ENCODE measurements at regions not wholly inside any gene's neighbourhood (a gene's known extent, or its start where the extent isn't known, plus 50 kb on each side); places are given as distances from the start of the nearest gene placed in this dataset.

GRCh38 chr2:139909136-139909535 lies 1128.9 kb upstream of the NXPH2 start (continued):
- no peak for TF ChIP-seq GTF3C2 (IDR thresholded peaks at IDR 0.05; ENCODE audit: borderline replicate concordance, extremely low read depth, insufficient read length)
- TF ChIP-seq TRIM24 (IDR thresholded peaks at IDR 0.05): no peak

GRCh38 chr2:139905624-139906023 lies 1125.4 kb upstream of the NXPH2 start:
- BruUV-seq (replicated peaks): no TSS peak
- WGBS (ENCODE audit: insufficient coverage, low coverage, missing lambda C conversion rate): 3% methylated on average over 2 of the region's 2 CpGs
- H3K9me1 ChIP-seq (ENCODE audit: control insufficient read depth, insufficient read depth, low read length): no peaks in the 10 kb centered on the region
- in situ Hi-C loops (cut with MboI) (no loop called here), intact Hi-C loops (cut with micrococcal nuclease) (no loop called here)
- ChIA-PET POLR2A (no interaction called here), CTCF (ENCODE audit: low intra/inter-chr PET ratio) (no interaction called here)
- FAIRE-seq (no peak), DNase-seq (ENCODE audit: extremely low read depth in 1 of 4, low spot score in 3 of 4) (no peak), ATAC-seq (no peak)
- H3K9me3 ChIP-seq (replicated peaks; ENCODE audit: control insufficient read depth, insufficient read depth, low read depth, low read length): no peaks in the 10 kb centered on the region
- H3K4me2 ChIP-seq (ENCODE audit: insufficient read depth, low read length): no peak overlapping the region
- H3K27me3 ChIP-seq (ENCODE audit: control insufficient read depth in 2 of 2, insufficient read depth in 2 of 2, low read length in 2 of 2): no peaks in the 10 kb centered on the region
- no peaks in the 10 kb centered on the region for H3K79me2 ChIP-seq (ENCODE audit: control insufficient read depth, insufficient read depth, low read length)
- no peak overlapping the region for H3K9ac ChIP-seq (ENCODE audit: insufficient read depth in 1 of 2, low read depth in 2 of 2, low read length in 2 of 2)
- no peaks in the 10 kb centered on the region for H4K20me1 ChIP-seq (replicated peaks; ENCODE audit: control insufficient read depth, insufficient read depth, low read length)
- no peaks in the 10 kb centered on the region for H3K4me1 ChIP-seq (replicated peaks in 1 of 2; ENCODE audit: control insufficient read depth in 2 of 2, insufficient read depth in 2 of 2, low read length in 2 of 2)
- no peak overlapping the region for H3K27ac ChIP-seq (ENCODE audit: extremely low read depth, low read depth, low read length)
- no peak overlapping the region for H3K4me3 ChIP-seq
- H3K36me3 ChIP-seq (ENCODE audit: control insufficient read depth, insufficient read depth, low read length): no peaks in the 10 kb centered on the region
- H2AFZ ChIP-seq (ENCODE audit: low read depth, low read length): no peak overlapping the region
- TF ChIP-seq PYGO2 (tag; IDR thresholded peaks at IDR 0.05) (no peak), REST (IDR thresholded peaks at IDR 0.05; ENCODE audit: borderline replicate concordance) (no peak), REST (CRISPR knock-in tag; IDR thresholded peaks at IDR 0.05; ENCODE audit: low read depth) (no peak), ZNF239 (CRISPR knock-in tag; IDR thresholded peaks at IDR 0.05) (no peak), FOXM1 (IDR thresholded peaks at IDR 0.05; ENCODE audit: low read depth) (no peak), FOXM1 (CRISPR knock-in tag; IDR thresholded peaks at IDR 0.05; ENCODE audit: low read depth) (no peak), ZNF699 (CRISPR knock-in tag; IDR thresholded peaks at IDR 0.05; ENCODE audit: insufficient replicate concordance) (no peak), ID3 (CRISPR knock-in tag; IDR thresholded peaks at IDR 0.05) (no peak), ID3 (tag; IDR thresholded peaks at IDR 0.05) (no peak), HIVEP1 (CRISPR knock-in tag; IDR thresholded peaks at IDR 0.05) (no peak)
